DMS153 (cell line): ENCODE measurements at regions not wholly inside any gene's neighbourhood (a gene's known extent, or its start where the extent isn't known, plus 50 kb on each side); places are given as distances from the start of the nearest gene placed in this dataset.
"Not testable (repeated sequence)": the region's sequence is repeated elsewhere in the genome, so short reads cannot be mapped to it uniquely, and the experiment has no call there.

Source experiments
- DNase-seq: peaks from one replicate; lab custom pipeline; 2025; lab: John Stamatoyannopoulos, UW

GRCh38 chr13:50229960-50230661 lies 214.9 kb downstream of the KCNRG start:
- DNase-seq: no peak

GRCh38 chr13:50230662-50230978 lies 215.4 kb downstream of the KCNRG start:
- DNase-seq: no peak

- not testable (repeated sequence) for DNase-seq
Observed at GRCh38 chr13:50233574-50233973, 218.3 kb downstream of the KCNRG start.

- DNase-seq: no peak
Observed at GRCh38 chr13:50235604-50236342, 220.5 kb downstream of the KCNRG start.

GRCh38 chr13:50236898-50237318 lies 221.7 kb downstream of the KCNRG start:
- DNase-seq: no peak

GRCh38 chr13:50238922-50239321 lies 223.7 kb downstream of the KCNRG start:
- DNase-seq: no peak

- no peak for DNase-seq
Observed at GRCh38 chr13:50241479-50241878, 226.2 kb downstream of the KCNRG start.

- no peak for DNase-seq
Observed at GRCh38 chr13:50243931-50244330, 228.7 kb downstream of the KCNRG start.

GRCh38 chr13:50244355-50244712 lies 229.1 kb downstream of the KCNRG start:
- DNase-seq: no peak

GRCh38 chr13:50244713-50245574 lies 229.7 kb downstream of the KCNRG start:
- DNase-seq: peak; percentile 15

- no peak for DNase-seq
Observed at GRCh38 chr13:50247223-50247622, 232.0 kb downstream of the KCNRG start.

GRCh38 chr13:50248516-50249143 lies 233.4 kb downstream of the KCNRG start:
- no peak for DNase-seq

- no peak for DNase-seq
Observed at GRCh38 chr13:50249144-50249521, 233.9 kb downstream of the KCNRG start.

GRCh38 chr13:50250401-50250800 lies 235.2 kb downstream of the KCNRG start:
- no peak for DNase-seq

GRCh38 chr13:50255639-50256038 lies 240.4 kb downstream of the KCNRG start:
- no peak for DNase-seq

GRCh38 chr13:50256536-50257321 lies 241.5 kb downstream of the KCNRG start:
- not testable (repeated sequence) for DNase-seq

GRCh38 chr13:50257646-50258045 lies 242.4 kb downstream of the KCNRG start:
- no peak for DNase-seq

GRCh38 chr13:50261130-50261901 lies 246.1 kb downstream of the KCNRG start:
- no peak for DNase-seq

- DNase-seq: no peak
Observed at GRCh38 chr13:50267066-50267465, 251.8 kb downstream of the KCNRG start.

- DNase-seq: no peak
Observed at GRCh38 chr13:50267917-50268316, 252.7 kb downstream of the KCNRG start.

- no peak for DNase-seq
Observed at GRCh38 chr13:50268500-50268899, 253.3 kb downstream of the KCNRG start.
